Nephron progenitor cell (in vitro differentiated cells): ENCODE measurements at regions not wholly inside any gene's neighbourhood (a gene's known extent, or its start where the extent isn't known, plus 50 kb on each side); places are given as distances from the start of the nearest gene placed in this dataset.

Source experiments
- DNase-seq: peaks from one replicate; pipeline ENCODE4 v3.0.0; 2021
- H3K27ac Mint-ChIP-seq: 2 replicates; pipeline ENCODE4 v1.8.0; 2021; ENCODE audit warnings: mild to moderate bottlenecking, moderate library complexity, mixed read lengths
- H3K27me3 Mint-ChIP-seq: 2 replicates; pipeline ENCODE4 v1.8.0; 2021; ENCODE audit warnings: mild to moderate bottlenecking, low read depth, mixed read lengths; ENCODE audit not compliant: poor library complexity
- H3K36me3 Mint-ChIP-seq: 2 replicates; pipeline ENCODE4 v1.8.0; 2021; ENCODE audit warnings: low read depth, mixed read lengths
- H3K4me1 Mint-ChIP-seq: 2 replicates; pipeline ENCODE4 v1.8.0; 2021; ENCODE audit warnings: mixed read lengths
- H3K4me3 Mint-ChIP-seq: 2 replicates; pipeline ENCODE4 v1.8.0; 2021; ENCODE audit warnings: mild to moderate bottlenecking, moderate library complexity, mixed read lengths
- H3K9me3 Mint-ChIP-seq: 2 replicates; pipeline ENCODE4 v1.8.0; 2021; ENCODE audit warnings: mild to moderate bottlenecking, moderate library complexity, mixed read lengths
- TF ChIP-seq, protein P1 (sequence below): fragments of 200-600 bp; sonication (generic); IDR thresholded peaks from 2 replicates; pipeline ENCODE4 v1.5.0; 2021; ENCODE audit warnings: antibody characterized with exemption

DNA sequence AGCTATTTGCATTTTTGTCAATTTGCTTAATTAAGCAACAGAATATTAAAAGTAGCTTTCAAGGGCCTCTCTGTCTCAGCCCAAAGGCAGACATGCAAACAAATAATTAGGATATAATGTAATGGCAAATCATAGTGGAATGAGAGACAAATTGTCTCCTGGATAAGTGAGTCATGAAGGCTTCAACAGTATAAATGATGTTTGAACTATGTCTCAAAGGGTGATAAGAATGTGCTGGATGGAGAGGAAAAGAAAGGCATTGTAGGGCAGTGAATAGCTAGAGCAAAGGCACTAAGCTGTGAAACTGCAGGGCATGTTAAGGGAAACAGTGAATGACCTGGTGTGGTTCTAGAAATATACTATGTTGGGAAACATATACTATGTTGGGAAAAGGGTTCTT, 53.5 kb upstream of the PPP1R12A start:
- TF ChIP-seq, protein P1, sequence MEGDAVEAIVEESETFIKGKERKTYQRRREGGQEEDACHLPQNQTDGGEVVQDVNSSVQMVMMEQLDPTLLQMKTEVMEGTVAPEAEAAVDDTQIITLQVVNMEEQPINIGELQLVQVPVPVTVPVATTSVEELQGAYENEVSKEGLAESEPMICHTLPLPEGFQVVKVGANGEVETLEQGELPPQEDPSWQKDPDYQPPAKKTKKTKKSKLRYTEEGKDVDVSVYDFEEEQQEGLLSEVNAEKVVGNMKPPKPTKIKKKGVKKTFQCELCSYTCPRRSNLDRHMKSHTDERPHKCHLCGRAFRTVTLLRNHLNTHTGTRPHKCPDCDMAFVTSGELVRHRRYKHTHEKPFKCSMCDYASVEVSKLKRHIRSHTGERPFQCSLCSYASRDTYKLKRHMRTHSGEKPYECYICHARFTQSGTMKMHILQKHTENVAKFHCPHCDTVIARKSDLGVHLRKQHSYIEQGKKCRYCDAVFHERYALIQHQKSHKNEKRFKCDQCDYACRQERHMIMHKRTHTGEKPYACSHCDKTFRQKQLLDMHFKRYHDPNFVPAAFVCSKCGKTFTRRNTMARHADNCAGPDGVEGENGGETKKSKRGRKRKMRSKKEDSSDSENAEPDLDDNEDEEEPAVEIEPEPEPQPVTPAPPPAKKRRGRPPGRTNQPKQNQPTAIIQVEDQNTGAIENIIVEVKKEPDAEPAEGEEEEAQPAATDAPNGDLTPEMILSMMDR: no peak
- no peak for DNase-seq
- no peak overlapping the region for H3K4me3 Mint-ChIP-seq
- H3K9me3 Mint-ChIP-seq: no peaks in the 10 kb centered on the region
- peaks cover 2% of the 10 kb centered on the region for H3K27me3 Mint-ChIP-seq
- H3K36me3 Mint-ChIP-seq: no peaks in the 10 kb centered on the region
- H3K4me1 Mint-ChIP-seq: no peaks in the 10 kb centered on the region
- H3K27ac Mint-ChIP-seq: no peak overlapping the region

DNA sequence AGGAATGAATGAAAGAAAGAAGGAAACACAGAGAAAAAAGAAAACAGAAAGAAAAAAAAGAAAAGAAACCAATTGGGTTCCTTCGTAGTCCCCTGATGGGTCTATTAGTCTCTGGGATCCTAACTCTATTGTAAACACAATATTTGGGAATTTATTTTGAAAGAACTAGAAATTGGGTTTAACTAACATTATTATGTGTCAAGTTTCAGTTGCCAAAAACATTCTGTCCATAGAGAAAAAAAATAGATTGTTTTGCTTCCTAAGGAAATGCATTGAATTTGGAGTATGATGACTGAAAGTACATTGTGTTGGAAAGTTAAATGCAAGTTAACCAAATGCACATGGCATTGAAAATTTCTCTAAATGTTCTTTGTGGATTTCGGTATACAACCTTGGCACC, 52.8 kb upstream of the PPP1R12A start:
- Mint-ChIP-seq H3K9me3 (no peaks in the 10 kb centered on the region), H3K4me1 (no peaks in the 10 kb centered on the region), H3K27ac (no peak overlapping the region), H3K36me3 (no peaks in the 10 kb centered on the region), H3K4me3 (no peak overlapping the region), H3K27me3 (peaks cover 4% of the 10 kb centered on the region)
- no peak for DNase-seq
- TF ChIP-seq, protein P1: no peak
